HepG2 (cell line): ENCODE measurements at regions not wholly inside any gene's neighbourhood (a gene's known extent, or its start where the extent isn't known, plus 50 kb on each side); places are given as distances from the start of the nearest gene placed in this dataset.
A peak's percentile ranks its signal among the peaks of the same experiment; 100 is the strongest.

Source experiments
- ATAC-seq: fragments of 200-7000 bp; cut with Tn5 transposase; 3 replicates; pipeline ENCODE4 v1.9.1; 2020; ENCODE audit warnings: mild to moderate bottlenecking, moderate library complexity
- BruUV-seq: library from RNA; stranded (reverse); fragments of 400-500 nt; replicated peaks from 2 replicates; lab custom pipeline; 2021; lab: Mats Ljungman, UMichigan
- CTCF ChIA-PET: fragments of 300-600 bp; formaldehyde crosslinking; extraction: SDS; loops from one replicate; lab custom pipeline; 2021; ENCODE audit warnings: low total read pairs, inconsistent platforms, low intra/inter-chr PET ratio; lab: Yijun Ruan, JAX
- POLR2A ChIA-PET: fragments of 350-600 bp; sonication (Branson Sonifier 250); formaldehyde crosslinking; loops from one replicate; lab custom pipeline; 2020; ENCODE audit warnings: antibody characterized with exemption, inconsistent platforms; lab: Yijun Ruan, JAX
- DNase-seq: peaks from one replicate; pipeline ENCODE4 v3.0.0-alpha.2; 2015; ENCODE audit warnings: low spot score
- FAIRE-seq: peaks from 3 replicates; lab custom pipeline; 2011; peaks lifted over from hg19 to GRCh38; lab: Jason Lieb, UNC
- H2AFZ ChIP-seq: one replicate; pipeline ENCODE4 v1.6.1; 2011; ENCODE audit warnings: low read length, inconsistent platforms
- H3K27ac ChIP-seq: fragments of 300-600 bp; 3 replicates; pipeline ENCODE4 v1.8.0; 2011; ENCODE audit warnings: mixed run types, mild to moderate bottlenecking, mixed read lengths, low read length, inconsistent platforms; ENCODE audit not compliant: insufficient read depth; ENCODE audit errors: extremely low read length
- H3K27me3 ChIP-seq, 2 experiments: fragments of 200-600 bp in 1 of 2; 2 replicates in 1 of 2; 3 replicates in 1 of 2; pipeline versions ENCODE4 v1.6.0 to v1.8.0; 2011; ENCODE audit warnings: low read length in 2 of 2, mild to moderate bottlenecking in 2 of 2, moderate library complexity in 2 of 2, inconsistent platforms in 1 of 2; ENCODE audit not compliant: insufficient read depth in 2 of 2, control insufficient read depth in 1 of 2
- H3K36me3 ChIP-seq, 2 experiments: fragments of 200-600 bp in 1 of 2; replicated peaks in 1 of 2; 2 replicates in 1 of 2; 3 replicates in 1 of 2; pipeline versions ENCODE4 v1.5.1 to v1.8.0; 2011; ENCODE audit warnings: low read length in 2 of 2, inconsistent platforms in 1 of 2; ENCODE audit not compliant: insufficient read depth in 2 of 2, control insufficient read depth in 1 of 2
- H3K4me1 ChIP-seq: 2 replicates; pipeline ENCODE4 v1.5.1; 2012; ENCODE audit warnings: low read length, inconsistent platforms; ENCODE audit not compliant: insufficient read depth
- H3K4me2 ChIP-seq: 2 replicates; pipeline ENCODE4 v1.6.0; 2011; ENCODE audit warnings: low read depth, low read length, inconsistent platforms
- H3K4me3 ChIP-seq, 3 experiments: fragments of 200-600 bp in 1 of 3; sonication (generic), shearing (Covaris generic) in 1 of 3; replicated peaks in 1 of 3; 2 replicates each; pipeline ENCODE4 v1.5.1; 2011 to 2016; ENCODE audit warnings: low read length in 3 of 3, inconsistent platforms in 2 of 3, low read depth in 2 of 3, mild to moderate bottlenecking in 2 of 3, control low read depth in 1 of 3, mixed read lengths in 1 of 3; ENCODE audit not compliant: insufficient read depth in 1 of 3
- H3K79me2 ChIP-seq: one replicate; pipeline ENCODE4 v1.6.1; 2011; ENCODE audit warnings: low read length, inconsistent platforms; ENCODE audit not compliant: insufficient read depth
- H3K9ac ChIP-seq: 2 replicates; pipeline ENCODE4 v1.6.0; 2011; ENCODE audit warnings: mild to moderate bottlenecking, low read depth, low read length, inconsistent platforms; ENCODE audit not compliant: insufficient read depth
- H3K9me3 ChIP-seq: 2 replicates; pipeline ENCODE4 v1.5.1; 2012; ENCODE audit warnings: mild to moderate bottlenecking, low read length
- H4K20me1 ChIP-seq: 2 replicates; pipeline ENCODE4 v1.6.0; 2011; ENCODE audit warnings: inconsistent platforms, mild to moderate bottlenecking, low read length, moderate library complexity; ENCODE audit not compliant: insufficient read depth
- BRCA1 ChIP-seq: sonication (generic); formaldehyde crosslinking; IDR thresholded peaks from 2 replicates; pipeline ENCODE4 v1.4.0; 2020; ENCODE audit warnings: missing genetic modification reagents
- CCAR2 ChIP-seq: fragments of 200-400 bp; formaldehyde crosslinking; optimal IDR thresholded peaks from 2 replicates; pipeline ENCODE3; 2018; ENCODE audit warnings: low read depth, mild to moderate bottlenecking, low read length, moderate library complexity
- DMTF1 ChIP-seq: sonication (generic); formaldehyde crosslinking; IDR thresholded peaks from 2 replicates; pipeline ENCODE4 v1.4.0; 2020; ENCODE audit warnings: mild to moderate bottlenecking, missing genetic modification reagents
- ETV6 ChIP-seq: sonication (generic); formaldehyde crosslinking; conservative IDR thresholded peaks from 2 replicates; pipeline ENCODE4 v1.4.0; 2020; ENCODE audit warnings: missing genetic modification reagents
- NPAS2 ChIP-seq: sonication (generic); formaldehyde crosslinking; IDR thresholded peaks from 2 replicates; pipeline ENCODE4 v1.8.0; 2022; ENCODE audit warnings: mild to moderate bottlenecking, missing genetic modification reagents, borderline replicate concordance
- PBX2 ChIP-seq: IDR thresholded peaks from 2 replicates; pipeline ENCODE4 v1.6.1; 2016; ENCODE audit warnings: control low read depth
- REL ChIP-seq: sonication (generic); formaldehyde crosslinking; conservative IDR thresholded peaks from 2 replicates; pipeline ENCODE4 v1.8.0; 2022; ENCODE audit warnings: mild to moderate bottlenecking, missing genetic modification reagents, moderate library complexity
- THRA ChIP-seq: sonication (generic); formaldehyde crosslinking; IDR thresholded peaks from 2 replicates; pipeline ENCODE4 v1.4.0; 2020; ENCODE audit warnings: missing genetic modification reagents, borderline replicate concordance
- ZBTB26 ChIP-seq: IDR thresholded peaks from 2 replicates; pipeline ENCODE4 v1.6.1; 2016; ENCODE audit warnings: missing compliant biosample characterization, missing genetic modification reagents, borderline replicate concordance
- ZBTB42 ChIP-seq: sonication (generic); formaldehyde crosslinking; IDR thresholded peaks from 2 replicates; pipeline ENCODE4 v1.5.0; 2020; ENCODE audit warnings: mild to moderate bottlenecking, missing genetic modification reagents
- ZNF335 ChIP-seq: sonication (generic); formaldehyde crosslinking; IDR thresholded peaks from 2 replicates; pipeline ENCODE4 v1.4.0; 2020; ENCODE audit warnings: missing genetic modification reagents
- ZNF496 ChIP-seq: sonication (generic); formaldehyde crosslinking; IDR thresholded peaks from 2 replicates; pipeline ENCODE4 v1.8.1; 2023; ENCODE audit warnings: mild to moderate bottlenecking, moderate library complexity, missing genetic modification reagents; ENCODE audit not compliant: insufficient replicate concordance
- ZNF749 ChIP-seq: sonication (generic); formaldehyde crosslinking; IDR thresholded peaks from 2 replicates; pipeline ENCODE4 v1.8.0; 2022; ENCODE audit warnings: mild to moderate bottlenecking, missing genetic modification reagents, moderate library complexity, borderline replicate concordance
- WGBS: methylation state at CpG from one replicate; pipeline ENCODE4 v1.1.6; 2017; ENCODE audit warnings: low lambda C conversion rate; 5-methylcytosine and 5-hydroxymethylcytosine counted together
- in situ Hi-C: cut with HindIII; loops from 2 replicates; pipeline ENCODE4 v1.10.0; 2017; ENCODE audit warnings: low pct_unique_long_range_greater_than_20kb; ENCODE audit not compliant: extremely low pct_ligation_motif_present
- intact Hi-C: fragments of 100-400 bp; cut with micrococcal nuclease; formaldehyde crosslinking; loops from one replicate; pipeline ENCODE4 v1.10.0; 2022; ENCODE audit not compliant: unreplicated experiment

- ATAC-seq (peak; percentile 51; the same call in 2 of the 3 replicates), FAIRE-seq (no peak), DNase-seq (peak; percentile 2)
- intact Hi-C loops (no loop called here), in situ Hi-C loops (no loop called here)
- no peaks in the 10 kb centered on the region for H3K36me3 ChIP-seq
- BruUV-seq: no TSS peak
- H3K4me2 ChIP-seq: no peak overlapping the region
- no peaks in the 10 kb centered on the region for H3K9me3 ChIP-seq
- no peaks in the 10 kb centered on the region for H3K79me2 ChIP-seq
- H3K4me1 ChIP-seq: no peaks in the 10 kb centered on the region
- CTCF ChIA-PET: no interaction called here
- H3K27ac ChIP-seq: no peak overlapping the region
- H3K9ac ChIP-seq: no peak overlapping the region
- no peaks in the 10 kb centered on the region for H4K20me1 ChIP-seq
- H3K4me3 ChIP-seq: no peak overlapping the region
- H3K27me3 ChIP-seq: peaks cover 0 to 5% of the 10 kb centered on the region in 2 experiments; a peak in 1 of 5 replicates
- TF ChIP-seq ZBTB26 (CRISPR knock-in tag) (no peak), ZNF749 (CRISPR knock-in tag) (no peak), NPAS2 (no peak), ETV6 (CRISPR knock-in tag) (no peak), ZNF335 (CRISPR knock-in tag) (no peak), DMTF1 (no peak), ZNF496 (CRISPR knock-in tag) (no peak), THRA (CRISPR knock-in tag) (no peak), ZBTB42 (CRISPR knock-in tag) (no peak), CCAR2 (no peak), PBX2 (no peak), REL (CRISPR knock-in tag) (no peak), BRCA1 (CRISPR knock-in tag) (no peak)
- no peak overlapping the region for H2AFZ ChIP-seq
- WGBS: 0% methylated on average over 2 of the region's 2 CpGs
- POLR2A ChIA-PET: no interaction called here
These were observed 656.9 kb downstream of the KCNT2 start for GRCh38 chr1:195951313-195951712.
